ENCODE measurements at regions not wholly inside any gene's neighbourhood (a gene's known extent, or its start where the extent isn't known, plus 50 kb on each side); places are given as distances from the start of the nearest gene placed in this dataset.

- no peak for TF ChIP-seq MEF2A (IDR thresholded peaks at IDR 0.05; ENCODE audit: insufficient read depth, low read depth, low read length)
- TF ChIP-seq, protein P1, sequence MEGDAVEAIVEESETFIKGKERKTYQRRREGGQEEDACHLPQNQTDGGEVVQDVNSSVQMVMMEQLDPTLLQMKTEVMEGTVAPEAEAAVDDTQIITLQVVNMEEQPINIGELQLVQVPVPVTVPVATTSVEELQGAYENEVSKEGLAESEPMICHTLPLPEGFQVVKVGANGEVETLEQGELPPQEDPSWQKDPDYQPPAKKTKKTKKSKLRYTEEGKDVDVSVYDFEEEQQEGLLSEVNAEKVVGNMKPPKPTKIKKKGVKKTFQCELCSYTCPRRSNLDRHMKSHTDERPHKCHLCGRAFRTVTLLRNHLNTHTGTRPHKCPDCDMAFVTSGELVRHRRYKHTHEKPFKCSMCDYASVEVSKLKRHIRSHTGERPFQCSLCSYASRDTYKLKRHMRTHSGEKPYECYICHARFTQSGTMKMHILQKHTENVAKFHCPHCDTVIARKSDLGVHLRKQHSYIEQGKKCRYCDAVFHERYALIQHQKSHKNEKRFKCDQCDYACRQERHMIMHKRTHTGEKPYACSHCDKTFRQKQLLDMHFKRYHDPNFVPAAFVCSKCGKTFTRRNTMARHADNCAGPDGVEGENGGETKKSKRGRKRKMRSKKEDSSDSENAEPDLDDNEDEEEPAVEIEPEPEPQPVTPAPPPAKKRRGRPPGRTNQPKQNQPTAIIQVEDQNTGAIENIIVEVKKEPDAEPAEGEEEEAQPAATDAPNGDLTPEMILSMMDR (IDR thresholded peaks at IDR 0.05 in 2 of 3, conservative IDR thresholded peaks at IDR 0.05 in 1 of 3; ENCODE audit: control insufficient read depth in 2 of 3, extremely low read depth in 1 of 3, insufficient read depth in 1 of 3, low read depth in 3 of 3, low read length in 3 of 3), result no peak
- TF ChIP-seq RELA (IDR thresholded peaks at IDR 0.05; ENCODE audit: borderline replicate concordance, partially characterized antibody), result no peak
- TF ChIP-seq ATF7 (IDR thresholded peaks at IDR 0.05; ENCODE audit: low read depth), result no peak
- TF ChIP-seq RAD21 (IDR thresholded peaks at IDR 0.05; ENCODE audit: insufficient read depth, low read depth, low read length), result no peak
- no peak for TF ChIP-seq TARDBP (IDR thresholded peaks at IDR 0.05; ENCODE audit: borderline replicate concordance)
- TF ChIP-seq POLR2A (IDR thresholded peaks at IDR 0.05; ENCODE audit: low read depth, low read length), result no peak
- no peak for TF ChIP-seq SMC3 (IDR thresholded peaks at IDR 0.05; ENCODE audit: borderline replicate concordance, low read length)
These were observed 249.6 kb upstream of the G2E3 start for GRCh38 chr14:30309405-30309804.

Data from GM12878 (cell line).